ENCODE measurements at regions not wholly inside any gene's neighbourhood (a gene's known extent, or its start where the extent isn't known, plus 50 kb on each side); places are given as distances from the start of the nearest gene placed in this dataset.

- TF ChIP-seq CTCF (IDR thresholded peaks at IDR 0.05; ENCODE audit: low read depth, low read length) = no peak
- no peak for DNase-seq (ENCODE audit: extremely low read depth, low read depth)
Observed at GRCh38 chr1:194155962-194156361, 969.5 kb upstream of the B3GALT2 start.

GRCh38 chr1:194151056-194151455, 964.6 kb upstream of the B3GALT2 start:
- DNase-seq (ENCODE audit: extremely low read depth, low read depth) = no peak
- TF ChIP-seq CTCF (IDR thresholded peaks at IDR 0.05; ENCODE audit: low read depth, low read length) = no peak

GRCh38 chr1:194150242-194150641, 963.8 kb upstream of the B3GALT2 start:
- DNase-seq (ENCODE audit: extremely low read depth, low read depth) = no peak
- TF ChIP-seq CTCF (IDR thresholded peaks at IDR 0.05; ENCODE audit: low read depth, low read length) = no peak

- no peak for DNase-seq (ENCODE audit: extremely low read depth, low read depth)
- no peak for TF ChIP-seq CTCF (IDR thresholded peaks at IDR 0.05; ENCODE audit: low read depth, low read length)
Observed at GRCh38 chr1:194133152-194133551, 946.7 kb upstream of the B3GALT2 start.

- TF ChIP-seq CTCF (IDR thresholded peaks at IDR 0.05; ENCODE audit: low read depth, low read length) = no peak
Observed at GRCh38 chr1:194118086-194118485, 931.7 kb upstream of the B3GALT2 start.

GRCh38 chr1:194117582-194117981, 931.2 kb upstream of the B3GALT2 start:
- TF ChIP-seq CTCF (IDR thresholded peaks at IDR 0.05; ENCODE audit: low read depth, low read length) = no peak
- no peak for DNase-seq (ENCODE audit: extremely low read depth, low read depth)

More at GRCh38 chr1:194118086-194118485, 931.7 kb upstream of the B3GALT2 start:
- no peak for DNase-seq (ENCODE audit: extremely low read depth, low read depth)

GRCh38 chr1:194114288-194114687, 927.9 kb upstream of the B3GALT2 start:
- TF ChIP-seq CTCF (IDR thresholded peaks at IDR 0.05; ENCODE audit: low read depth, low read length) = no peak
- DNase-seq (ENCODE audit: extremely low read depth, low read depth) = no peak
